ENCODE measurements at regions not wholly inside any gene's neighbourhood (a gene's known extent, or its start where the extent isn't known, plus 50 kb on each side); places are given as distances from the start of the nearest gene placed in this dataset.

- no peak for DNase-seq (ENCODE audit: low read depth)
These were observed 76.7 kb downstream of the TRIM29 start for GRCh38 chr11:120061036-120061760.

GRCh38 chr11:120060512-120060911 is 77.4 kb downstream of the TRIM29 start:
- DNase-seq (ENCODE audit: low read depth) = no peak

- DNase-seq (ENCODE audit: low read depth) = no peak
These were observed 79.0 kb downstream of the TRIM29 start for GRCh38 chr11:120058931-120059330.

DNA sequence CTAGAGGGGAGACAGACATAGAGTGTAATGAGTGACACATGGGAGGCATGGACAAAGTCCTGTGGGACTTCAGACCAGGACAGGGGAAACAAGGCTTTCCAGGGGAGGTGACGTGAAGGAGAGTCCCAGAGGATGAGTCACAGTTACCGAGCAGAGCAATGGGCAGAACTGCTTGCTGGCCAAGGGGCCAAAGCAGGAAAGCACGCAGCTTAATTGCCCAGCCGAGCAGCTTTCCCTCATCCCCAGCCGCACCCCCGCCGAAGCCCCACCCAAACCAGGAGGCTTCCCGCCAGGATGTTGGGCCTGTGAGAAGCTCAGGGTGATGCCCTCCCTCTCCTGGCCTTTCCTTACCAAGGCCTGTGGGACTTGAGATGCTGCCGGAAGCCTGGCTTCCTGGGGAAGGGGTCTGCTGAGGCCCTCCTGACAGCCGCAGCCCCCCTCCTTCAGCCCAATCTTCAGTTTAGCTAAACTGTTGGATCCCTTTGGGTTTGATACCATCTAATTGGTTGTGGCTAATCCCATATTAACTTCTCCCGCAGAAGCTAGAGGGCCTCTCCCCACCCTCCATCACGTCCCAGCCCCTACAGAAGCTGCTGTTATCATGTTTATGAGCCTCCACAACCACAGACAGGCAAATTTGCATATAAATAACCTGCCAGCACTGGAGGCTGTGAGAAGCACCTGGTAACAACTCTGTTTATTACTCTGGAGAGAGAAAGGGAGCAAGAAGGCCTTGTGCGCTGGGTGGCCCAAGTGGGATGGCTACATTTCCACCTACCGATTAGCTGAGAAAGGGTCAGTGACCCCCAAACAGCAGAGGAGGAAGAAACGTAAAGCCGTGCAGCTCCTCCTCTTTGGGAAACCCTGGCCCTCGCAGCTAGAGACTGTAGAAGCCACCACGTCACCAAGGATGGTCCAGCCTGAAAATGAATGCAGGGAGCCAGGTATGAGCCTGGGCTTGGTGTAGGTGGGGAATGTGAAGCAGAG is 80.0 kb downstream of the TRIM29 start:
- no peak for DNase-seq (ENCODE audit: low read depth)

GRCh38 chr11:120057028-120057330 is 80.9 kb downstream of the TRIM29 start:
- DNase-seq (ENCODE audit: low read depth) = no peak

DNA sequence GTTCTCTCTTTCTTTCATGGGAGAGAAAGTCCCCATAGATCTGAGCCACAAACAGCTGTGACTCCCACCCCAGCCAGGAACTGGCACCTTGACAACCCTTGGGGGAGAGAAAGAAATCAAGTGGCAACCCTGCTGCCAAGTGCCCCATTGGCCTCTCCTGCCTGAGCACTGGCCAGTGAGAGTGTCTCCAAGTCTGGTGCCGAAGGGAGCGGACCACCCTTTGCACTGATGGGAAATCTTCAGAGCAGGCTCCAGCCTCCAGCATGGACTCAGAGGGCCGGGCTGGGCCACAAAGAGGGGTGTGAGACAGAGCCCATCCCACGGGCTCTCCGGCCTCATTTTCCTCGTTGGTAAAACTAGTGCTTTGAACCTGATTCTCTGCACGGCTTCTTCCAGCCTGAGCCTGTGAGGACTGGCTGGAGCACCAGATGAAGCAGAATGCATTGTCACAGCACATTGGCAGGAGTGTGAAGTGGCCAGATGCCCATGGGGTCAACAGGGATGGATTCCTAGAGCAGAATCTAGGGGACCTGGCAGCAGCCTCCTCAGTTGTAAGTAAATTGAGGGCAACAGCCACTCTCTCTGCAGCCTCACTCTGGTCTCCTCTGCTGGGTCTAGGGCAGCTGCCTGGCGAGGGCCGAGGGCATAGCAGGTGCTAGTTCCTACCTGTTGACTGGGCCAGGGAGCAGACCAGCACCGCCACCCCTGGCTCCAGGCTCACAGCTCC is 81.4 kb downstream of the TRIM29 start:
- DNase-seq (ENCODE audit: low read depth) = no peak

GRCh38 chr11:120055646-120056045 is 82.3 kb downstream of the TRIM29 start:
- no peak for DNase-seq (ENCODE audit: low read depth)

GRCh38 chr11:120054753-120055045 is 83.2 kb downstream of the TRIM29 start:
- no peak for DNase-seq (ENCODE audit: low read depth)

GRCh38 chr11:120054016-120054752 is 83.7 kb downstream of the TRIM29 start:
- DNase-seq (ENCODE audit: low read depth) = no peak

GRCh38 chr11:120052196-120052775 is 85.6 kb downstream of the TRIM29 start:
- DNase-seq (ENCODE audit: low read depth) = no peak

- no peak for DNase-seq (ENCODE audit: low read depth)
These were observed 93.8 kb downstream of the TRIM29 start for GRCh38 chr11:120044011-120044675.

- DNase-seq (ENCODE audit: low read depth) = no peak
These were observed 94.5 kb downstream of the TRIM29 start for GRCh38 chr11:120043328-120043945.

DNA sequence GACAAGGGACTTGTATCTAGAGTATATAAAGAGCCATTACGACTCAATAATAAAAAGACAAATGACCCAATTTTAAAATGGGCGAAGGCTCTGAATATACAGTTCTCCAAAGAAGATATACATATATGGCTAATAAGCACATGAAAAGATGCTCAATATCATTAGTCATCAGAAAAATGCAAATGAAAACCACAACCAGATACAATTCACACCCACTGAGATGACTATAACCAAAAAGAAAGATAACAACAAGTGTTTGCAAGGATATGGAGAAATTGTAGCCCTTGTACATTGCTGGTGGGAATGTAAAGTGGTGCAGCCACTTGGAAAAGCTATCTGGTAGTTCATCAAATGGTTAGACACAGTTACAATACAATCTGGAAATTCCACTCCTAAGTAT is 96.3 kb downstream of the TRIM29 start:
- DNase-seq (ENCODE audit: low read depth) = no peak

DNA sequence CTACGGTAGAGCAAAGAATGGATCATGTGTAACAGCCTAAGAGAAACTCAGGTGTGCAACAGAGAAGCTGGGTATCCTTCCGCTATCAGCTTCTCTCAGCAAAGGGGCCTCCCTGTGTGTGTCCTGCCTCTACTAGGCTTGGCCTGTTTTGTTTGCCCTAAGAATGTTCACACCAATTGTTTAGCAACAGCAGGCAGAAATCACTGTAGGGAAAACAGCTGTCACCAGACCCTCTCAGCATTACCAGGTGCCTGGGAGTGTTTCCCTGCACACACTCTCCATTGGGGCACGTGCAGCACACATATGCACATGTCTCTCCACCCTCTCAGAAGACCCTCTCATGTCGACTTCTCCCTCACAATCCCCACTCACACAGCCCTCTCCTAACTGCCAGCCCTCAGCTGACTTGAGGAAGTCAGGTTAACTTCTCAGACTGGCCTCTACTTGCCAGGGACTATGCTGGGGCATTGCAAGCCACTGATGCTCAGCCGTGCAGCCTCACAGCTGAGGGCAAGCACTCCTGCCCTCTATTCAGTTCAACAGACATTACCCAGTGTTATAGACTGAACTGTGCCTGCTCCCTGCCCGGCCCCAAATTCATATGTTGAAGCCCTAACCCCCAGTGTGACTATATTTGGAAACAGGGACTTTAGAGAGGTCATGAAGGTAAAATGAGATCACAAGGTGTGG is 97.6 kb downstream of the TRIM29 start:
- no peak for DNase-seq (ENCODE audit: low read depth)

DNA sequence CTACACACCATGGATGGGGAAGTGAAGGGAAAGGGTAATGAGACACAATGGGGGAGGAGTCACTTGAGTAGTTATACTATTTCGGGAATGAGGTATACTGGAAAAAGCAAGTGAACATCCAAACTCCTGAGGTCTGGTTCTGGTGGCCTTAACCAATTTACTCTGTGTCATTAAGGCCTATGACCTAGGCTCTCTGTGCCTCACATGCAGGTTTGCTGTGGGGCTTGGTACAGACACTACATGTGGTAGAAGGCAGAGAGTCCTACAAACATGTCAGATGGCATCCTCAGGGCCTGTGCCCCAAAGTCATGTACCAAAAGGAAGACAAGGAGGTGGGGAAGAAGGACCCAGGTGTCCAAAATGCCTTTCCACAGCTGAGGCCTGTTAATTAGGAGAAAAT is 98.9 kb downstream of the TRIM29 start:
- DNase-seq (ENCODE audit: low read depth) = no peak

- DNase-seq (ENCODE audit: low read depth) = no peak
These were observed 100.8 kb downstream of the TRIM29 start for GRCh38 chr11:120037111-120037510.

DNA sequence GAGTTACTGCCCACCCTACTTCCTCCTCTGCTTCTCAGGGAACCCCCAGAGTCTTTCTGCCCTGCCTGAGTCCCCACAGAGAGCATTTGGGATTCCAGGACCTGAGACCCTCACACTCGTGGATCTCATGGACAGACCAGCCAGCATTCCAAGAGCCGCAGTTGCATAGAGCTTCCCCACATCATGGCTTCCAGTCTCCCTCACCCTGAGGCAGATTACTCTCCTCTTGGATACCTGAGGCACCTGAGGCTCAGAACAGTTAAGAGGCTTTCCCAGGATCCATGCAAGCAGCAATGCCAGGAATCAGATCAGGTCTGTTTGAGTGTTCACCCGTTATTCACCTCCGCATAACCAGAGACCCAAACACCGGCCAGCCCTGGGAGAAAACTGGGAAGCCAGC is 102.2 kb downstream of the TRIM29 start:
- DNase-seq (ENCODE audit: low read depth) = no peak

DNA sequence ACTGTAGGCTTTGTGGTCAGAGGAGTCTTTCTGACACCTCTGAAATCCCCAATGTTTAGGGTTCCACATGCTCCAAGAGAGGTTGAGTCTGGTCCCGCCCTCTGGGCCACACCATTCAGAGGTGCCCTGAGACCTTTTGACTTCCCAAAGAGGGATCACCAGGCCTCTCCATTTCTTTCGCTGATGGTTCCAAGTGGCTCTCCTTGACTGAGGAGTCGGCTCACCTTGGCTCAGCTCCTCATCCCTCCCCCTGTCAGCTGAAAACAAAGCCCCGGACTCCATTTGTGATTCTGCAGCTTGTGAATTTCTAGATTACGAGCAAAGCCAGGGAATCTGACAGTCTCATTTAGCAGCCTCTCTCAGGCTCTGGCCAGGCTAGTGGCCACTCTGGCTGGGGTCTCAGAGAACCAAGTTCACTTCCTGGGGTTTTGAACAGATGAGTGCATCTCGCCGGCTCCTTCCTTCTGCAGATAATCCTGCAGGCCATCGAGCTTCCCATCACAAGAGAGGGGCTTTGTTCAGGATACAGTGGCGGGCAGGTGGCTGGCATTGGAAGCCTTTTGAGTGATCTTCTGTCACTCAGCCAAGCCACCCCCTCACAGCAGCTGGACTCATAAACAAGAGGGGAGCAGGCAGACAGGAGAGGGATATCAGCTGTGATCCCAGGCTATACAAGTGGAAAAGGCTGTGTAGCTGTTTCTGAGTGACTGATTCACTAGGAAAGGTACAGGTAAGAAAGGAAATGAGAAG is 102.9 kb downstream of the TRIM29 start:
- no peak for DNase-seq (ENCODE audit: low read depth)

DNA sequence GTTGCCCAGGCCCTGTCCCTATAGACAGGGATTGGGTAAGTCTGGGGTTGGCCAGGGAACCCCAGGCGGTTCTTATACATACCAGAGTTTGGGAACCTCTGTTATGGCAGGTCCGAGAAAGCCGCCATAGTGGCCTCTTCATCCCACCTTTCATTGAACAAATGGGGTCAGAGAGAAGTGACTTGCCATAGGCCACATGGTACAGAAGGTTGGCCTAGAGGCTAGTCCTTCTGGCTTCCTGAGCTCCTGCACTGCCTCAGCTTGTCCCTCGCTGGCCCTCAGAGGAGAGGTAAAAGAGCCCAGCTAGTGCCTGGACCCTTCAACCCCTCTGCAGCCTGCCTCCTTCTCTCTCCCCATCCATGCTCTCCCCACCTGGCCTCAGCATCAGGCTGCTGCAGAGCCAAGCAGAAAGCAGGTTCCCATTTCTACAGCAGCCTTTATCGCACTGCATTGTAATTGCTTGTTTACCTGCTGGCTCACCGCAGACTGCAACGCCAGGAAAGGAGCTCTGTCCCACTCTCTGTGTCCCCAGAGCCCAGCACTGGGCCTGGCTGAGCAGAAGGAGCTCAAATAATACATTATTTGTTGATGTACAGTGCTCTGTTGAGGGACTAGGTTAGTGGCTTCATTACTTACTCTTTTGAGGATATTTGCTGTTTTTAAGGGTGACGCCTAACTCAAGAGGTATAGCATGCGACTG is 103.6 kb downstream of the TRIM29 start:
- DNase-seq (ENCODE audit: low read depth) = no peak

All from fibroblast of gingiva (primary cell).